ENCODE measurements at regions not wholly inside any gene's neighbourhood (a gene's known extent, or its start where the extent isn't known, plus 50 kb on each side); places are given as distances from the start of the nearest gene placed in this dataset.

DNA sequence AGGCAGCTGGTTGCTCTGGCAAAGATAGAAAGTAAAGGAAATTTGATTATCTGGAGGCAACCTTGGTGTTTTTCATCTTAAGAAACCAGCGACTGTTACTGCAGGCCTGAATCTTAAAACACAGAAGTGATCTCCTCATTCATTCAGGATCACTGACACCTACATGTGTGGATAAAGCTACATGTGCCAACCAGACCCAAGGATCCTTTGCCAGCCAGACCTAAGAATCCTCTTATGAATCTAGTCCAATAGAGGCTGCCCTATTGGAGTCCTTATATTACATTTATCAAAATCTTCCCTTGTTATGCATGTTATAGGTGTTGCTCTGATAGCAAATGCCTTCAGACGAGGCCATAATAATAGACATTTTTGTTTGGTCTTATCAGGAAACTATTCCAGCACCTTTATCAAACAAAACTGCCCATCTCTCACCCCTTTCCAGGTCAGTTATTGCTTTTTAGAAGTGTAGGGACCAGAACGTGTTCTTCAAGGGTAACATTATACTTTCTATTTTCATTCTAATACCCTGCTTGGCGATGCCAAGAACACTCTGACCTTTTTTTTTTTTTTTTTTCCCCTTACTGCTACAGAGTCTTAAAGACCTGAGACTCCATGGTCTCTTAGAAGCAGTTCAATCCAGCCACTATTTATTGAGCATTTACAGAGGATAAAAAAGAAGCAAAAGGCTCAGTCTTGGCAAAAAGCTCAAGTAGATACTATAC, 175.5 kb upstream of the PTBP2 start (continued):
- TF ChIP-seq, protein P1, sequence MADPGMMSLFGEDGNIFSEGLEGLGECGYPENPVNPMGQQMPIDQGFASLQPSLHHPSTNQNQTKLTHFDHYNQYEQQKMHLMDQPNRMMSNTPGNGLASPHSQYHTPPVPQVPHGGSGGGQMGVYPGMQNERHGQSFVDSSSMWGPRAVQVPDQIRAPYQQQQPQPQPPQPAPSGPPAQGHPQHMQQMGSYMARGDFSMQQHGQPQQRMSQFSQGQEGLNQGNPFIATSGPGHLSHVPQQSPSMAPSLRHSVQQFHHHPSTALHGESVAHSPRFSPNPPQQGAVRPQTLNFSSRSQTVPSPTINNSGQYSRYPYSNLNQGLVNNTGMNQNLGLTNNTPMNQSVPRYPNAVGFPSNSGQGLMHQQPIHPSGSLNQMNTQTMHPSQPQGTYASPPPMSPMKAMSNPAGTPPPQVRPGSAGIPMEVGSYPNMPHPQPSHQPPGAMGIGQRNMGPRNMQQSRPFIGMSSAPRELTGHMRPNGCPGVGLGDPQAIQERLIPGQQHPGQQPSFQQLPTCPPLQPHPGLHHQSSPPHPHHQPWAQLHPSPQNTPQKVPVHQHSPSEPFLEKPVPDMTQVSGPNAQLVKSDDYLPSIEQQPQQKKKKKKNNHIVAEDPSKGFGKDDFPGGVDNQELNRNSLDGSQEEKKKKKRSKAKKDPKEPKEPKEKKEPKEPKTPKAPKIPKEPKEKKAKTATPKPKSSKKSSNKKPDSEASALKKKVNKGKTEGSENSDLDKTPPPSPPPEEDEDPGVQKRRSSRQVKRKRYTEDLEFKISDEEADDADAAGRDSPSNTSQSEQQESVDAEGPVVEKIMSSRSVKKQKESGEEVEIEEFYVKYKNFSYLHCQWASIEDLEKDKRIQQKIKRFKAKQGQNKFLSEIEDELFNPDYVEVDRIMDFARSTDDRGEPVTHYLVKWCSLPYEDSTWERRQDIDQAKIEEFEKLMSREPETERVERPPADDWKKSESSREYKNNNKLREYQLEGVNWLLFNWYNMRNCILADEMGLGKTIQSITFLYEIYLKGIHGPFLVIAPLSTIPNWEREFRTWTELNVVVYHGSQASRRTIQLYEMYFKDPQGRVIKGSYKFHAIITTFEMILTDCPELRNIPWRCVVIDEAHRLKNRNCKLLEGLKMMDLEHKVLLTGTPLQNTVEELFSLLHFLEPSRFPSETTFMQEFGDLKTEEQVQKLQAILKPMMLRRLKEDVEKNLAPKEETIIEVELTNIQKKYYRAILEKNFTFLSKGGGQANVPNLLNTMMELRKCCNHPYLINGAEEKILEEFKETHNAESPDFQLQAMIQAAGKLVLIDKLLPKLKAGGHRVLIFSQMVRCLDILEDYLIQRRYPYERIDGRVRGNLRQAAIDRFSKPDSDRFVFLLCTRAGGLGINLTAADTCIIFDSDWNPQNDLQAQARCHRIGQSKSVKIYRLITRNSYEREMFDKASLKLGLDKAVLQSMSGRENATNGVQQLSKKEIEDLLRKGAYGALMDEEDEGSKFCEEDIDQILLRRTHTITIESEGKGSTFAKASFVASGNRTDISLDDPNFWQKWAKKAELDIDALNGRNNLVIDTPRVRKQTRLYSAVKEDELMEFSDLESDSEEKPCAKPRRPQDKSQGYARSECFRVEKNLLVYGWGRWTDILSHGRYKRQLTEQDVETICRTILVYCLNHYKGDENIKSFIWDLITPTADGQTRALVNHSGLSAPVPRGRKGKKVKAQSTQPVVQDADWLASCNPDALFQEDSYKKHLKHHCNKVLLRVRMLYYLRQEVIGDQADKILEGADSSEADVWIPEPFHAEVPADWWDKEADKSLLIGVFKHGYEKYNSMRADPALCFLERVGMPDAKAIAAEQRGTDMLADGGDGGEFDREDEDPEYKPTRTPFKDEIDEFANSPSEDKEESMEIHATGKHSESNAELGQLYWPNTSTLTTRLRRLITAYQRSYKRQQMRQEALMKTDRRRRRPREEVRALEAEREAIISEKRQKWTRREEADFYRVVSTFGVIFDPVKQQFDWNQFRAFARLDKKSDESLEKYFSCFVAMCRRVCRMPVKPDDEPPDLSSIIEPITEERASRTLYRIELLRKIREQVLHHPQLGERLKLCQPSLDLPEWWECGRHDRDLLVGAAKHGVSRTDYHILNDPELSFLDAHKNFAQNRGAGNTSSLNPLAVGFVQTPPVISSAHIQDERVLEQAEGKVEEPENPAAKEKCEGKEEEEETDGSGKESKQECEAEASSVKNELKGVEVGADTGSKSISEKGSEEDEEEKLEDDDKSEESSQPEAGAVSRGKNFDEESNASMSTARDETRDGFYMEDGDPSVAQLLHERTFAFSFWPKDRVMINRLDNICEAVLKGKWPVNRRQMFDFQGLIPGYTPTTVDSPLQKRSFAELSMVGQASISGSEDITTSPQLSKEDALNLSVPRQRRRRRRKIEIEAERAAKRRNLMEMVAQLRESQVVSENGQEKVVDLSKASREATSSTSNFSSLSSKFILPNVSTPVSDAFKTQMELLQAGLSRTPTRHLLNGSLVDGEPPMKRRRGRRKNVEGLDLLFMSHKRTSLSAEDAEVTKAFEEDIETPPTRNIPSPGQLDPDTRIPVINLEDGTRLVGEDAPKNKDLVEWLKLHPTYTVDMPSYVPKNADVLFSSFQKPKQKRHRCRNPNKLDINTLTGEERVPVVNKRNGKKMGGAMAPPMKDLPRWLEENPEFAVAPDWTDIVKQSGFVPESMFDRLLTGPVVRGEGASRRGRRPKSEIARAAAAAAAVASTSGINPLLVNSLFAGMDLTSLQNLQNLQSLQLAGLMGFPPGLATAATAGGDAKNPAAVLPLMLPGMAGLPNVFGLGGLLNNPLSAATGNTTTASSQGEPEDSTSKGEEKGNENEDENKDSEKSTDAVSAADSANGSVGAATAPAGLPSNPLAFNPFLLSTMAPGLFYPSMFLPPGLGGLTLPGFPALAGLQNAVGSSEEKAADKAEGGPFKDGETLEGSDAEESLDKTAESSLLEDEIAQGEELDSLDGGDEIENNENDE (IDR thresholded peaks at IDR 0.05; ENCODE audit: low read depth, low read length): no peak
- TF ChIP-seq ZNF316 (IDR thresholded peaks at IDR 0.05): no peak
- TF ChIP-seq ARHGAP35 (IDR thresholded peaks at IDR 0.05; ENCODE audit: partially characterized antibody): no peak
- no peak for TF ChIP-seq ZNF143 (CRISPR knock-in tag; IDR thresholded peaks at IDR 0.05)
- TF ChIP-seq ZNF175 (CRISPR knock-in tag; IDR thresholded peaks at IDR 0.05; ENCODE audit: low read depth): no peak
- no peak for TF ChIP-seq TOE1 (IDR thresholded peaks at IDR 0.05; ENCODE audit: borderline replicate concordance)
- no peak for TF ChIP-seq TOE1 (CRISPR knock-in tag; IDR thresholded peaks at IDR 0.05; ENCODE audit: borderline replicate concordance, low read depth)
